OCI-LY3 (cell line): ENCODE measurements at regions not wholly inside any gene's neighbourhood (a gene's known extent, or its start where the extent isn't known, plus 50 kb on each side); places are given as distances from the start of the nearest gene placed in this dataset.

Source experiments
- H2AFZ ChIP-seq: fragments of 200-600, 300-600 bp; shearing (Covaris generic); 2 replicates; pipeline ENCODE4 v1.6.0; 2014; ENCODE audit warnings: antibody characterized with exemption, low read depth, low read length
- H3K27ac ChIP-seq: fragments of 200-600, 300-600 bp; sonication (generic); 2 replicates; pipeline ENCODE4 v1.5.1; 2014; ENCODE audit warnings: mild to moderate bottlenecking, low read length, moderate library complexity, mixed read lengths
- H3K27me3 ChIP-seq: fragments of 200-600, 300-600 bp; sonication (generic); 2 replicates; pipeline ENCODE4 v1.6.1; 2014; ENCODE audit warnings: low read depth, low read length, mixed read lengths
- H3K36me3 ChIP-seq: fragments of 200-600, 300-600 bp; sonication (generic); replicated peaks from 2 replicates; pipeline ENCODE3; 2014; ENCODE audit warnings: low read depth, low read length, mixed read lengths
- H3K4me1 ChIP-seq: fragments of 300-600, 200-600 bp; sonication (generic); 2 replicates; pipeline ENCODE4 v1.6.1; 2014; ENCODE audit warnings: low read length, mixed read lengths
- H3K4me2 ChIP-seq: fragments of 200-600, 300-600 bp; sonication (generic); 2 replicates; pipeline ENCODE4 v1.6.1; 2014; ENCODE audit warnings: low read length, mixed read lengths
- H3K4me3 ChIP-seq: fragments of 300-600, 200-600 bp; sonication (generic); 2 replicates; pipeline ENCODE4 v1.5.1; 2014; ENCODE audit warnings: antibody characterized with exemption, mild to moderate bottlenecking, low read length, moderate library complexity
- H3K79me2 ChIP-seq: fragments of 300-600, 200-600 bp; shearing (Covaris generic); 2 replicates; pipeline ENCODE4 v1.6.1; 2014; ENCODE audit warnings: mild to moderate bottlenecking, low read length, mixed read lengths
- H3K9ac ChIP-seq: fragments of 300-600, 200-600 bp; shearing (Covaris generic); 2 replicates; pipeline ENCODE4 v1.6.0; 2014; ENCODE audit warnings: mild to moderate bottlenecking, low read length, moderate library complexity
- H3K9me3 ChIP-seq: fragments of 200-600, 300-600 bp; shearing (Covaris generic); 2 replicates; pipeline ENCODE4 v1.6.1; 2014; ENCODE audit warnings: low read length, mixed read lengths; ENCODE audit not compliant: insufficient read depth
- H4K20me1 ChIP-seq: fragments of 200-600, 300-600 bp; sonication (generic); 2 replicates; pipeline ENCODE4 v1.6.1; 2016; ENCODE audit warnings: low read length, mixed read lengths; ENCODE audit not compliant: insufficient read depth
- CTCF ChIP-seq: fragments of 200-600, 300-600 bp; sonication (generic); IDR thresholded peaks from 2 replicates; pipeline ENCODE4 v1.5.1; 2014; ENCODE audit warnings: antibody characterized with exemption, low read length, low read depth
- EZH2phosphoT487 ChIP-seq: fragments of 200-600 bp; shearing (Covaris generic); IDR thresholded peaks from 2 replicates; pipeline ENCODE4 v1.6.1; 2018; ENCODE audit warnings: antibody characterized with exemption, mixed run types, low read depth

DNA sequence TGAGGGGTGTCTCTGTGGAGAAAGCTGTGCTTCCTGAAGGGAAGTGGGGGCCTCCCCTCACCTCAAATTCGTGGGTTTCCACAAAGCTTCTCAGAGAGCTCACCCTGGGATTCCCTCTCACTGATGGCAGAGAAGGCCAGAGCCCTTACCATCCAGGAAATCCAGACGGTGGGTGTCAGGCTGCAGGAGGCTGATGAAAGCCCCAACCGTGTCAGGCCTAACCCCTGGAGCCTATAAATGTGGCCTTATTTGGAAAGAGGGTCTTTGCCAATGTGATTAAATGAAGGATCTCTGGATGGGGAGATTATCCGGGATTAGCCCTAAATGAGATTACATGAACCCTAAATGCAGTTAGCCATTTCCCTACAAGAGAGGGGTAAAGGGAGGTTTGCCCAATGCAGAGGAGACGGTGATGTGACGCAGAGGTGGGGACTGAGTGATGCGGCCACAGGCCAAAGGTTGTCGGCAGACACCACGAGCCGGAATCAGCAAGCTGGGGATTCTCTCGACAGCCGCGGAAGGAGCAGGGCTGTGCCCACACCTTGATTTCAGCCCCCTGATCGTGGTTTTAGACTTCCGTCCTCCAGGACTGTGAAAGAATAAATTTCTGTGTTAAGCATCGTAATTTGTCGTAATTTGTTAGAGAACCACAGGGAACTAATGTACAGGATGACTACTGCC is 82.6 kb downstream of the TOMM20 start:
- TF ChIP-seq EZH2phosphoT487 (no peak), CTCF (no peak)
- H3K4me2 ChIP-seq = no peak overlapping the region
- no peak overlapping the region for H3K9ac ChIP-seq
- no peak overlapping the region for H3K27ac ChIP-seq
- no peaks in the 10 kb centered on the region for H4K20me1 ChIP-seq
- peaks cover 65% of the 10 kb centered on the region for H3K4me1 ChIP-seq
- H3K36me3 ChIP-seq = no peaks in the 10 kb centered on the region
- H3K27me3 ChIP-seq = no peaks in the 10 kb centered on the region
- no peak overlapping the region for H3K4me3 ChIP-seq
- H3K9me3 ChIP-seq = no peaks in the 10 kb centered on the region
- H2AFZ ChIP-seq = no peak overlapping the region
- no peaks in the 10 kb centered on the region for H3K79me2 ChIP-seq

- H3K36me3 ChIP-seq = no peaks in the 10 kb centered on the region
- no peak overlapping the region for H3K27ac ChIP-seq
- no peaks in the 10 kb centered on the region; the same call in 1 of the 2 replicates for H3K9me3 ChIP-seq
- no peak for TF ChIP-seq CTCF
- TF ChIP-seq EZH2phosphoT487 = no peak
- H3K4me1 ChIP-seq = peaks cover 61% of the 10 kb centered on the region
- no peak overlapping the region for H2AFZ ChIP-seq
- H4K20me1 ChIP-seq = no peaks in the 10 kb centered on the region
- no peaks in the 10 kb centered on the region for H3K79me2 ChIP-seq
- H3K4me2 ChIP-seq = no peak overlapping the region
- H3K9ac ChIP-seq = no peak overlapping the region
- H3K27me3 ChIP-seq = no peaks in the 10 kb centered on the region
- H3K4me3 ChIP-seq = no peak overlapping the region
These were observed 83.5 kb downstream of the TOMM20 start for GRCh38 chr1:235045034-235045690.

GRCh38 chr1:235043234-235043633 is 85.4 kb downstream of the TOMM20 start:
- Histone ChIP-seq H3K9me3 (no peaks in the 10 kb centered on the region; the same call in 1 of the 2 replicates), H3K27ac (no peak overlapping the region), H3K36me3 (no peaks in the 10 kb centered on the region), H3K79me2 (no peaks in the 10 kb centered on the region), H3K4me2 (no peak overlapping the region), H3K4me1 (peaks cover 41% of the 10 kb centered on the region), H4K20me1 (no peaks in the 10 kb centered on the region), H3K9ac (no peak overlapping the region), H3K4me3 (no peak overlapping the region), H3K27me3 (no peaks in the 10 kb centered on the region), H2AFZ (no peak overlapping the region)
- TF ChIP-seq CTCF (no peak), EZH2phosphoT487 (no peak)

GRCh38 chr1:235038701-235039100 is 89.9 kb downstream of the TOMM20 start:
- no peaks in the 10 kb centered on the region; the same call in 1 of the 2 replicates for H3K9me3 ChIP-seq
- H3K4me2 ChIP-seq = no peak overlapping the region
- H3K27ac ChIP-seq = no peak overlapping the region
- no peaks in the 10 kb centered on the region for H3K27me3 ChIP-seq
- H4K20me1 ChIP-seq = no peaks in the 10 kb centered on the region
- no peak for TF ChIP-seq EZH2phosphoT487
- no peak for TF ChIP-seq CTCF
- H2AFZ ChIP-seq = no peak overlapping the region
- H3K9ac ChIP-seq = no peak overlapping the region
- H3K4me1 ChIP-seq = peaks cover 34% of the 10 kb centered on the region
- H3K36me3 ChIP-seq = no peaks in the 10 kb centered on the region
- no peak overlapping the region for H3K4me3 ChIP-seq
- no peaks in the 10 kb centered on the region for H3K79me2 ChIP-seq
